HG02884 (cell line): ENCODE measurements at regions not wholly inside any gene's neighbourhood (a gene's known extent, or its start where the extent isn't known, plus 50 kb on each side); places are given as distances from the start of the nearest gene placed in this dataset.
"Not testable (repeated sequence)": the region's sequence is repeated elsewhere in the genome, so short reads cannot be mapped to it uniquely, and the experiment has no call there.

Experiments used
- ATAC-seq: cut with Tn5 transposase; IDR thresholded peaks from one replicate; pipeline ENCODE4 v1.9.1; 2021; ENCODE audit warnings: mild to moderate bottlenecking, moderate library complexity; ENCODE audit not compliant: unreplicated experiment

DNA sequence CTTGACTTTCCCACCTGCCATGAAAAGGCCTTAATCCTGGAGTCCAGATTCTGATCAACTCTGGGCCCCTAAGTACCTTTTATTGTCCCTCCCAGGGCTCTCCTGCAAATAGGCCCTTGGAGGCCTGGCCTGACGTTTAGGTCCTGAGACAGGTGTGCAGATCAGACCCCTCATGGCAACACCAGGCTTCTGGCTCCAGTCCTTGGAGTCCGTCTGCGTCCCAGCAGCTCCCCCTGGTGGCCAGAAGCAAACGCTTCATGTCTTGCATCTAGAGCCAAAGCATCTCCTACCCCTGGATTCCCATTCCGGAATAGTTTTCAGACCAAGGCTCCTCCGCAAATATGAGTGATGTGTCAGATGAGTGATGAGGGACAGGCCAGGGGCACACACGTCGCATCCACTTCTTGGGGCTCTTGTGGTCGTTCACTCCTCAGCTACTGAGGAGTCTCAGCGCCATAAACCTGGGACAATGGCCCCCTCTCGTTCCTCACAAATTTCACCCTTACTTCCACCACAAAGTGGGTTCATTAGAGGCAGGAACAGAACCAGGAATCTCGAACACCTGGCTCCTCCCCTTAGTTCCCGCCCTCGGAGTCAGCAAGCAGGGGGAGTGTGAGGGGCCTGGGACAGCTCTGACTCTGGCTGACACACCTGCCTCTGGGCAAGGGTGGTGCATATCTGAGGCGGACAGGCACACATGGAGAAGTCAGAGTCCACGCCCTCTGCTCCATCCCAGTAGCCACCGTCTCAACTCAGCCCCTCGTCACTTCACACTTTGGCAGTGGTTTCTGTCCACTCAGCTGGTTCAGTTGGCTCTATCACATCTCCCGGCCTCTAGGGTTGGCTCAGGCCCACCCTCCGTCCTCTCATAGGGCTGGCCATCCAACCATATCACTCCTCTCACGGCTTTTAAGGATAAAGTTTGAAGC is 77.9 kb upstream of the PWP1 start:
- no peak for ATAC-seq

DNA sequence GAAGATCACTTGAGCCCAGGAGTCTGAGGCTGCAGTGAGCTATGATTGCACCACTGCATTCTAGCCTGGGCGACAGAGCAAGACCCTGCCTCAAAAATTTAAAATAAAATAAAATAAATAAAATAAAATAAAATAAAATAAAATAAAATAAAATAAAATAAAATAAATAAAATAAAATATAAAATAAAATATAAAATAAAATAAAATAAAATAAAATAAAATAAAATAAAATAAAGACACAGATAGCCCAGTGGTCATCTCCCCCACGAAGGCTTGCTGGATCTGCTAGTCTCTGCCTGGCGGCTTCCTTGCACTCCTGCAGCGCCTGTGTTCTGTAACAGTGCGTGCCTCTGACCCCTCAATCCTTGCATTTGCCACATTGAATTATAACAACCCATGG is 76.8 kb upstream of the PWP1 start:
- not testable (repeated sequence) for ATAC-seq

DNA sequence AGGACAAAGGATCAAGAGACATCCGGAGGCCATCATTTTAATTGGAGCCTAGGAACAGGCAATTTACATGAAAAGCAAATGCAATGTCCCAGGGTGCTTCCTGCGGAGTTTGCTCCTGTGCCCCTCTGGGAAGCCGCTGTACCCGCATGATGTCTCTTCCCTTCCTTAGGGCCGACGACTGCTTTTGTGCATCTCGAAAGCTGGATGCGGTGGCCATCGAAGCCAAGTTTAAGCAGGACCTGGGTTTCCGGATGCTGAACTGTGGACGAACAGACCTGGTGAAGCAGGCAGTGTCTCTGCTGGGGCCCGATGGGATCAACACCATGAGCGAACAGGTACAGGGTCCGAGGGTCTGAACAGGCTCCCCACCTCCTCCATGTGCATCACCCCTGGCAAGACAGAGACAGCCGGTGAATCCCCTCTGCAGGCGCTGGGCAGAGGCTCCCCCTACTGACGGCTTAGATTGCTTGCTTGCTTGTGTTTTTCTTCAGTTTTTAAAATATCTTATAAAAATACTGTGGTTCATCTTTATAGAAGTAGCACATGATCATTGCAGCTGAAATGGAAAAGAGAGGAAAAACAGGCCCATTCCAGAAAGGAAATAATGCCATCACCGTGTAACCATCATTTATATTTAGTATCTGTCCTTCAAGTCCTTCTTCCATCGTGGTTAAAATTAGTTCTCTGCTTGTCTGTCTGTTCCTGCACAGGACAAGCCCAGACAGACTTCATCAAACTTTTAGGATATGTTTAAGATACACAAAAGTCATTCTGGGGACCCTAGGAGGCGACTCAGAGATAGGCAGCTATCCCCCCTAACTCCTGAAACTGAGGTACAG is 75.4 kb upstream of the PWP1 start:
- ATAC-seq, result no peak

DNA sequence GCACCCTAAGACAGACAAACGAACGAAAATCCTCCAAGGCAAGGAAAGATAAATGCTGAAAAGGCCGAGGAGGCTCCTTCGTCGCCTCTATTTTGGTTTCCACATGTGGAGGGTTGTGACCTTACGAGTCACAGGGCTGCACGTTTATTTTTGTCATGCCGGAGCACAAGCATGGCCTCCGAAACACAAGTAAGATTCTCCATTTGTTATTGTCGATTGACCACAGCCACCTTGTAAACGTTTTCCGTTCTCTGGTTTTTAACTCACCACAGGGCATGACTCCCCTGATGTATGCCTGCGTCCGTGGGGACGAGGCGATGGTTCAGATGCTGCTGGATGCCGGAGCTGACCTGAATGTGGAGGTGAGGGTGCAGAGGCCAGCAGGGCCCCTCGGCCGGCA is 73.1 kb upstream of the PWP1 start:
- ATAC-seq, result no peak

DNA sequence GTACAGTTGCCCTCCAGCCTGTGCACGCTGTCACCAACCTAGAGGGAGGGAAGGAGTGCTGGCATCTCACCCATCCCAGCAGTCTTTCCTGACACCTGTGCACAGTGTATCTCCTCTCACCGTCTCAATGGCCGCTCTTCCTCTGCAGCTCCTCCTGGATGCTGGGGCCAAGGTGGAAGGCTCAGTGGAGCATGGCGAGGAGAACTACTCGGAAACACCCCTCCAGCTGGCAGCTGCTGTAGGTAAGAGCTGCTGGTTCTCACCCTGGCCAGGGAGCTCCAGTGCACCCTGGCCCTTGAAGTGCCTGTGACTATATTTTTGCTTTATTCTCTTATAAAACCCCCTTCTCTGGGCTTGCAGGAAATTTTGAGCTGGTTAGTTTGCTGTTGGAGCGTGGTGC is 68.7 kb upstream of the PWP1 start:
- ATAC-seq, result no peak

DNA sequence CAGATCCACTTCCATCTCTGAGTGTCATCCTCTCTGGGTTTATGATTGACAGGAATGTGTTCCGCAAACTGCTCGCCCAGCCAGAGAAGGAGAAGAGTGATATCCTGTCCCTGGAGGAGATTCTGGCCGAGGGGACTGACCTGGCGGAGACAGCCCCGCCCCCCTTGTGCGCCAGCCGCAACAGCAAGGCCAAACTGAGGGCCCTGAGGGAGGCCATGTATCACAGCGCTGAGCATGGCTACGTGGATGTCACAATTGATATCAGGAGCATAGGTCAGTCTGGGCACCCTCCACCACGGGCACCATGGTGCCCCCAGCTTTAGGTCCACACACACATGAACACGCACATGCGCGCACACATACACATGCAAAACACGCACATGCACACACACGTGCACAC is 67.5 kb upstream of the PWP1 start:
- ATAC-seq, result no peak

DNA sequence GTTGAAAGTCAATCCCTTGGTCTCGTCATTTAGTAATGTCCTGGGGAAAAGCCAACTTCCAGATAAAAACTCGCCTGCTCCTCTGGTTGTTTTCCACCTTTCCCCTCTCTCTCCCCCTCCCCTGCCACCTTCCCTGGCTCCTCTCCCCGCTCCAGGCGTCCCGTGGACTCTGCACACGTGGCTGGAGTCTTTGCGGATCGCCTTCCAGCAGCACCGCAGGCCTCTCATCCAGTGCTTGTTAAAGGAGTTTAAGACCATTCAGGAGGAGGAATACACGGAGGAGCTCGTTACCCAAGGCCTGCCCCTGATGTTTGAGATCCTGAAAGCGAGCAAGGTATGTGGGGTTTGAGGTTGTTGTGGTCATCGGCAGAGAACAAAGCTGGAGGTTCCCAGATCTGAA is 65.8 kb upstream of the PWP1 start:
- ATAC-seq, result no peak

DNA sequence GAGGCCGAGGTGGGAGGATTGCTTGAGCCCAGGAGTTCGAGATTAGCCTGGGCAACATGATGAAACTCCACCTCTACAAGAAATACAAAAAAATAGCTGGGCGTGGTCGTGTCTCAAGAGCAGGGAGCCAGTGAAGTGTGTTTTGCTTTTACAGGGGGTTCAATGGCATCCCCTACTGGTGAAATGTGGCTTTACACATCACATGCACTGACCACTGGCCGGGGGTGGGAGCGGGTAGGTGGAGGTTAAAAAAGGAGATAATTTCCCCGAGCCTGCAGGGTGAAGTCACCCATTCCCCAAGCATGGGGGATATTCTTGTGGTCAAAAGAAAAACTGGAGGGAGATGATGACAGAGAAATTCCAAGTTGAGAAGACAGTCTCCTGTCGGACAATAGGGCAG is 63.6 kb upstream of the PWP1 start:
- ATAC-seq, result no peak

DNA sequence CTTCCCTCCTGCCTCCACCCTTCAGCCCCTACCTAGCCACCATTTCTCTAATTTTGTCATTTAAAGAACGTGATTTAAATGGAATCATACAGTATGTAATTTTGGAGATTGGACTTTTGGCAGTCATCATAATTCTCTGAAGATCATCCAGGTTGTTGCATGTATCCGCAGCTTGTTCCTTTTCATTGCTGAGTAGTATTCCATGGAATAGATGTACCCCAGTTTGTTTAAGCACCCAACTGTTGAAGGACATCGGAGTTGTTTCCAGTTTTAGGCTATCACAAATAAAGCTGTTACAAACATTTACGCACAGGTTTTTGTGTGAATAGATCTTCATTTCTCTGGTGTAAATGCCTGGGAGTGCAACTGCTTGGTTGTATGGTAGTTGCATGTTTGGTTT is 61.1 kb upstream of the PWP1 start:
- ATAC-seq, result no peak

DNA sequence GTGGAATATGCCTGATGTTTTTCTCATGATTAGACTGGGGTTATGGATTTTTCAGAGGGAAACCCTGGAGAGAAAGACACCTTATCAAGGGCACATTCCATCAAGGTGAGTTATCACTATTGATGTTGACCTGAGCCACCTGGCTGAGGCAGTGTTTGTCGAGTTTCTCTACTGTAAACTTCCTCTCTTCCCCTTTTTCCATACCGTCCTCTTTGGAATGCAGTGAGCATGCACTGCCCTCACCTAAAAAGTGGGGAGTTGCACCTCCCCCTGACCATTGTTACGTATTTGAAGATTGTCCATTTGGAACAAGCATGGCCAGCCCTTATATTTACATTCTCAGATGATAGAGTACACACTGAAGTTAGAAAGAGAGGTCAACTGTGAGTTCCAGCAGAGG is 53.9 kb upstream of the PWP1 start:
- ATAC-seq, result no peak

DNA sequence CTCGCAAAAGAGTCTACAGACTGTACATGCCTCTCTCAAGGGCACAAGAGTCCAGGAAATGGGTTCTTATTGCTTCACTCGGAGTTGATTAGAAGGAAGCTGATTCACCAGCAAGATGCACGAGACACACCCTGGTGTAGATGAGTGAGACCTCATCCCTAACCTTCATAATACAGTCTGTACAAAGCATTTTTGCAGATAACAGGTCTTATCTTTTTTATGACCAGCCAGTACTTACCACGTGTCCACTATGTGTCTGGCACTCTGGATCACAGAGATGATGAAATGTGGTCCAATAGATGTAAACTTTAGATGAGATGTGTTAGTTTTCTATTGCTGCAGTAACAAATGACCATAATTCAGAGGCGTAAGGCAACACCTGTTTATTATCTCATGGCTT is 53.4 kb upstream of the PWP1 start:
- no peak for ATAC-seq

DNA sequence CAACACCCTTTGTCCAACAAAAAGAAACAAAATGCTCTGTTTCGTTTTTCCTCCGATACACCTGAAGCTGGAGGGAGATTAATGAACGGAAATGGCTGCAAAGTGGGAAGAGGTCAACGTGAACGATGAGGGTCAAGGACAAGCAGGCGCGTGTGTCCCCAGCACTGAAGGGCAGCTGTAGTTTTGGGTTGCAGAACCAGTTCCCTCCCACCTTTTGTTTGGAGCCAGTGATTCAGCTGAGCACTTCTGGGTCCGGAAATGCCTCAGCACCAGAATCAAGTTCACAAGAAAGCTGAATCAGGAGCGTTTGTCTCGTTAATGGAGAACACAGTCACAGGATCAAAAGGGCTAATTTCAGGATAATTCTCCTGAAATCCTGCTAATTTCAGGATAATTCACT is 51.1 kb upstream of the PWP1 start:
- ATAC-seq, result no peak

DNA sequence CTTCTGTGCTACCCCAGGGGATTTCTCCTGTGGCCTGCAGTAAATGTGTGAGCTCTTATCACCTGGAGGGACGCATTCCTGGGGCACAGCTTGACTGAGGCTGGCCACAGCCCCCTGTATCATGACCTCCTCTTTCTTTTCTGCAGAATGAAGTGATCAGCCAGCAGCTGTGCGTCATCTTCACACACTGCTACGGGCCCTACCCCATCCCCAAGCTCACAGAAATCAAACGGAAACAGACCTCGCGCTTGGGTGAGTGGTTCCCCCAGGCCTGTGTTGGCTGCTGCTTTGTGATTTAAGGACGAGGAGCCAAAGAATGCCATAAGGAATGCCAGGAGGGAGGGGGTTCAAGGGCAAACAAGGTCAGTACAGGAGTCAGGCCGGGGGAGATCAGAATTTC is 50.5 kb upstream of the PWP1 start:
- ATAC-seq, result no peak
